Mammary epithelial cell (primary cell): ENCODE measurements at regions not wholly inside any gene's neighbourhood (a gene's known extent, or its start where the extent isn't known, plus 50 kb on each side); places are given as distances from the start of the nearest gene placed in this dataset.

Experiments used
- EZH2 ChIP-seq: IDR thresholded peaks from 2 replicates; pipeline ENCODE4 v1.6.1; 2012; ENCODE audit warnings: low read length, inconsistent platforms, borderline replicate concordance
- TF ChIP-seq, protein P1 (sequence below), 2 donors: IDR thresholded peaks in 1 of 2; conservative IDR thresholded peaks in 1 of 2; 2 replicates each; pipeline ENCODE4 v1.5.1; 2011 to 2012; ENCODE audit warnings: inconsistent platforms in 2 of 2, low read length in 2 of 2, mild to moderate bottlenecking in 2 of 2, control low read depth in 1 of 2, low read depth in 1 of 2; ENCODE audit not compliant: insufficient read depth in 1 of 2; ENCODE audit errors: extremely low read depth in 1 of 2

DNA sequence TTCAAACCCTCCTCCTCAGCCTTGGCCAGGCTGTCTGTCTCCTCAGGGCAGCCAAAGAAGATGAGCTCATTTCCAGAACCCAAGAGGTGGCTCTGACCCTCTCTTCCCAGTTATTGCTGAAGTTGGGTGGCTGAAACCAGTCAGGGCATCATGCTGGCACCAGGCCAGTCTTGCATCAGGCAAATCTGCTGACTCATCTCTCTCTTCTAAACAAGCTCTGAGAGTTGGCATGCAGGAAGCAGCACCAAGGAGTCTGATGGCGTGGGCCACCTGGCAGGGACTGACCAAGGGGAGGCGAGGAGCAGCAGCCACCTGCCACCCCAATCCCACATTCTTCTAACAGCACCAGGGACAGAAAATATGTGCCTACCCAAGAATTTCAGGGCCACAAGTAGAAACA lies 104.8 kb upstream of the ATP1A1 start:
- TF ChIP-seq, protein P1, sequence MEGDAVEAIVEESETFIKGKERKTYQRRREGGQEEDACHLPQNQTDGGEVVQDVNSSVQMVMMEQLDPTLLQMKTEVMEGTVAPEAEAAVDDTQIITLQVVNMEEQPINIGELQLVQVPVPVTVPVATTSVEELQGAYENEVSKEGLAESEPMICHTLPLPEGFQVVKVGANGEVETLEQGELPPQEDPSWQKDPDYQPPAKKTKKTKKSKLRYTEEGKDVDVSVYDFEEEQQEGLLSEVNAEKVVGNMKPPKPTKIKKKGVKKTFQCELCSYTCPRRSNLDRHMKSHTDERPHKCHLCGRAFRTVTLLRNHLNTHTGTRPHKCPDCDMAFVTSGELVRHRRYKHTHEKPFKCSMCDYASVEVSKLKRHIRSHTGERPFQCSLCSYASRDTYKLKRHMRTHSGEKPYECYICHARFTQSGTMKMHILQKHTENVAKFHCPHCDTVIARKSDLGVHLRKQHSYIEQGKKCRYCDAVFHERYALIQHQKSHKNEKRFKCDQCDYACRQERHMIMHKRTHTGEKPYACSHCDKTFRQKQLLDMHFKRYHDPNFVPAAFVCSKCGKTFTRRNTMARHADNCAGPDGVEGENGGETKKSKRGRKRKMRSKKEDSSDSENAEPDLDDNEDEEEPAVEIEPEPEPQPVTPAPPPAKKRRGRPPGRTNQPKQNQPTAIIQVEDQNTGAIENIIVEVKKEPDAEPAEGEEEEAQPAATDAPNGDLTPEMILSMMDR (conservative IDR thresholded peaks at IDR 0.05 in 1 of 2, IDR thresholded peaks at IDR 0.05 in 1 of 2; ENCODE audit: extremely low read depth in 1 of 2, insufficient read depth in 1 of 2, low read depth in 1 of 2, low read length in 2 of 2) = no peak
- no peak for TF ChIP-seq EZH2
